GM19463 (cell line): ENCODE measurements at regions not wholly inside any gene's neighbourhood (a gene's known extent, or its start where the extent isn't known, plus 50 kb on each side); places are given as distances from the start of the nearest gene placed in this dataset.
A peak's percentile ranks its signal among the peaks of the same experiment; 100 is the strongest.
"Not testable (repeated sequence)": the region's sequence is repeated elsewhere in the genome, so short reads cannot be mapped to it uniquely, and the experiment has no call there.

Source experiments
- ATAC-seq: cut with Tn5 transposase; IDR thresholded peaks from one replicate; pipeline ENCODE4 v1.9.1; 2021; ENCODE audit warnings: mild to moderate bottlenecking, moderate library complexity; ENCODE audit not compliant: unreplicated experiment

- ATAC-seq: no peak
Observed at GRCh38 chr10:44278837-44279324, 106.0 kb downstream of the CXCL12 start.

- not testable (repeated sequence) for ATAC-seq
Observed at GRCh38 chr10:44268435-44268948, 116.4 kb downstream of the CXCL12 start.

GRCh38 chr10:44267007-44267406, 117.9 kb downstream of the CXCL12 start:
- ATAC-seq: no peak

- ATAC-seq: peak; percentile 38
Observed at GRCh38 chr10:44264244-44264643, 120.7 kb downstream of the CXCL12 start.

GRCh38 chr10:44263771-44264170, 121.1 kb downstream of the CXCL12 start:
- no peak for ATAC-seq

GRCh38 chr10:44262551-44263251, 122.2 kb downstream of the CXCL12 start:
- ATAC-seq: no peak

- peak; percentile 54 for ATAC-seq
Observed at GRCh38 chr10:44261710-44262455, 123.0 kb downstream of the CXCL12 start.

- ATAC-seq: no peak
Observed at GRCh38 chr10:44261296-44261695, 123.6 kb downstream of the CXCL12 start.

GRCh38 chr10:44260286-44260928, 124.5 kb downstream of the CXCL12 start:
- no peak for ATAC-seq

GRCh38 chr10:44259090-44259874, 125.6 kb downstream of the CXCL12 start:
- ATAC-seq: no peak

- no peak for ATAC-seq
Observed at GRCh38 chr10:44258460-44259089, 126.3 kb downstream of the CXCL12 start.

GRCh38 chr10:44258019-44258418, 126.9 kb downstream of the CXCL12 start:
- ATAC-seq: no peak

GRCh38 chr10:44253769-44254462, 131.0 kb downstream of the CXCL12 start:
- ATAC-seq: no peak

GRCh38 chr10:44252631-44253030, 132.3 kb downstream of the CXCL12 start:
- not testable (repeated sequence) for ATAC-seq

GRCh38 chr10:44249933-44250332, 135.0 kb downstream of the CXCL12 start:
- not testable (repeated sequence) for ATAC-seq

GRCh38 chr10:44249490-44249889, 135.4 kb downstream of the CXCL12 start:
- no peak for ATAC-seq

- not testable (repeated sequence) for ATAC-seq
Observed at GRCh38 chr10:44246700-44247099, 138.2 kb downstream of the CXCL12 start.

- ATAC-seq: not testable (repeated sequence)
Observed at GRCh38 chr10:44246287-44246686, 138.6 kb downstream of the CXCL12 start.

GRCh38 chr10:44245601-44245938, 139.3 kb downstream of the CXCL12 start:
- no peak for ATAC-seq
